T-helper 2 cell treated with Interferon-gamma antibody and Interleukin-4, amounts not matched to agents 5 μg/mL and 100 μg/mL, for 36 hours (primary cell): ENCODE measurements at regions not wholly inside any gene's neighbourhood (a gene's known extent, or its start where the extent isn't known, plus 50 kb on each side); places are given as distances from the start of the nearest gene placed in this dataset.
"Not testable (repeated sequence)": the region's sequence is repeated elsewhere in the genome, so short reads cannot be mapped to it uniquely, and the experiment has no call there.

ENCODE experiments used
- DNase-seq: peaks from one replicate; pipeline ENCODE4 v3.0.0; 2021; ENCODE audit warnings: low spot score
- H3K27ac Mint-ChIP-seq: one replicate; pipeline ENCODE4 v1.8.0; 2021; ENCODE audit warnings: mild to moderate bottlenecking, mixed read lengths
- H3K27me3 Mint-ChIP-seq: one replicate; pipeline ENCODE4 v1.8.0; 2021; ENCODE audit warnings: low read depth, mixed read lengths
- H3K36me3 Mint-ChIP-seq: one replicate; pipeline ENCODE4 v1.8.0; 2021; ENCODE audit warnings: low read depth, mixed read lengths
- H3K4me1 Mint-ChIP-seq: one replicate; pipeline ENCODE4 v1.8.0; 2021; ENCODE audit warnings: low read depth, mixed read lengths
- H3K4me3 Mint-ChIP-seq: one replicate; pipeline ENCODE4 v1.8.0; 2022; ENCODE audit warnings: mild to moderate bottlenecking, moderate library complexity, mixed read lengths
- H3K9me3 Mint-ChIP-seq: one replicate; pipeline ENCODE4 v1.8.0; 2021; ENCODE audit warnings: mixed read lengths

GRCh38 chr4:116217781-116218180 is 867.6 kb downstream of the TRAM1L1 start:
- Mint-ChIP-seq H3K9me3 (no peaks in the 10 kb centered on the region), H3K4me1 (no peaks in the 10 kb centered on the region), H3K27ac (no peak overlapping the region), H3K27me3 (no peaks in the 10 kb centered on the region), H3K4me3 (no peak overlapping the region), H3K36me3 (no peaks in the 10 kb centered on the region)
- DNase-seq = no peak

DNA sequence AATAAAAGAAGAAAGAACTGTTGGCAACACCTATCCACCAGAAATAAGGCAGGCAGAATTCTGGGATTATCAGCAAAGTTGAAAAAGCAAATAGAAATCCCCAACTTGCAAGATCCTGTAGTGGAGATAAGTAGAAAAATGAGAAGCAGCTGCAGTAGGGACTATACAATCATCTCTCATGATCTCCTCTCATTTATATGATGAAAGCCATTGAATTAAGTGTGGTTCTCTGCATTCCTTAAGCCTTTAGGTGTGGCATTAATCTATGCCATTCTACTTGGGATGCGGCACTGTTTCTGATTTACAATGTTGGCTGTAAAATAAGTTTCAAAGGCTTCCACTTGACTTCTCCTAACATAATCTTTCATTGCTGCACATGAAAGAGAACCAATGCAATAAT is 869.8 kb downstream of the TRAM1L1 start:
- no peak for DNase-seq
- no peak overlapping the region for H3K27ac Mint-ChIP-seq
- H3K9me3 Mint-ChIP-seq = no peaks in the 10 kb centered on the region
- no peaks in the 10 kb centered on the region for H3K4me1 Mint-ChIP-seq
- H3K27me3 Mint-ChIP-seq = no peaks in the 10 kb centered on the region
- H3K36me3 Mint-ChIP-seq = no peaks in the 10 kb centered on the region
- no peak overlapping the region for H3K4me3 Mint-ChIP-seq

GRCh38 chr4:116202524-116202923 is 882.9 kb downstream of the TRAM1L1 start:
- Mint-ChIP-seq H3K27me3 (no peaks in the 10 kb centered on the region), H3K9me3 (no peaks in the 10 kb centered on the region), H3K27ac (no peak overlapping the region), H3K4me3 (no peak overlapping the region), H3K4me1 (no peaks in the 10 kb centered on the region), H3K36me3 (no peaks in the 10 kb centered on the region)
- DNase-seq = no peak

GRCh38 chr4:116197317-116197809 is 888.0 kb downstream of the TRAM1L1 start:
- DNase-seq = no peak
- no peak overlapping the region for H3K27ac Mint-ChIP-seq
- H3K4me1 Mint-ChIP-seq = no peaks in the 10 kb centered on the region
- no peaks in the 10 kb centered on the region for H3K36me3 Mint-ChIP-seq
- H3K27me3 Mint-ChIP-seq = no peaks in the 10 kb centered on the region
- H3K9me3 Mint-ChIP-seq = no peaks in the 10 kb centered on the region
- no peak overlapping the region for H3K4me3 Mint-ChIP-seq

DNA sequence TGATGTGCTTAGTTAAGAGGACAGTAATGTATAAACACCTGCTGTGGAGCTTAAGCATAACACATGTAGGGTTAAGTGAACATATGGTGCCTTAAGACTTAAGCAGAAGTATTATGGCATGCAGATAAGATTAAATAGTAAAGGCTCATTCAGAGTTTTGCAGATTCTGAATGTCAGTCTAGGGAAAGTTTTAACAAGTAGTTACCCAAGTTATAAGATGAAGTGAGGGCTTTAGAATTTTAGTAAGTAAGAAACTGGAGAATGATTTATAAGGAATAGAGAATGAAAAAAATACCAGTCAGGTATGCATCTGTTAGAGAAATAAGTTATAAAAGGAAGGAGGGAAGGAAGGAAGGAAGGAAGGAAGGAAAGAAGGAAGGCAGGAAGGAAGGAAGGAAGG is 902.1 kb downstream of the TRAM1L1 start:
- H3K9me3 Mint-ChIP-seq = no peaks in the 10 kb centered on the region
- H3K4me1 Mint-ChIP-seq = no peaks in the 10 kb centered on the region
- H3K27ac Mint-ChIP-seq = no peak overlapping the region
- H3K4me3 Mint-ChIP-seq = no peak overlapping the region
- H3K27me3 Mint-ChIP-seq = no peaks in the 10 kb centered on the region
- no peak for DNase-seq
- no peaks in the 10 kb centered on the region for H3K36me3 Mint-ChIP-seq

- H3K4me1 Mint-ChIP-seq = no peaks in the 10 kb centered on the region
- H3K4me3 Mint-ChIP-seq = no peak overlapping the region
- H3K36me3 Mint-ChIP-seq = no peaks in the 10 kb centered on the region
- no peaks in the 10 kb centered on the region for H3K9me3 Mint-ChIP-seq
- DNase-seq = no peak
- no peaks in the 10 kb centered on the region for H3K27me3 Mint-ChIP-seq
- no peak overlapping the region for H3K27ac Mint-ChIP-seq
These were observed 905.2 kb downstream of the TRAM1L1 start for GRCh38 chr4:116180157-116180601.

- H3K27ac Mint-ChIP-seq, H3K4me1 Mint-ChIP-seq, DNase-seq, H3K9me3 Mint-ChIP-seq, H3K27me3 Mint-ChIP-seq, H3K36me3 Mint-ChIP-seq, H3K4me3 Mint-ChIP-seq: not testable (repeated sequence)
These were observed 934.0 kb downstream of the TRAM1L1 start for GRCh38 chr4:116151371-116151770.

GRCh38 chr4:116150152-116150551 is 935.2 kb downstream of the TRAM1L1 start:
- H3K9me3 Mint-ChIP-seq = no peaks in the 10 kb centered on the region
- no peak overlapping the region for H3K4me3 Mint-ChIP-seq
- no peaks in the 10 kb centered on the region for H3K36me3 Mint-ChIP-seq
- H3K27me3 Mint-ChIP-seq = no peaks in the 10 kb centered on the region
- DNase-seq = no peak
- no peaks in the 10 kb centered on the region for H3K4me1 Mint-ChIP-seq
- H3K27ac Mint-ChIP-seq = no peak overlapping the region

DNA sequence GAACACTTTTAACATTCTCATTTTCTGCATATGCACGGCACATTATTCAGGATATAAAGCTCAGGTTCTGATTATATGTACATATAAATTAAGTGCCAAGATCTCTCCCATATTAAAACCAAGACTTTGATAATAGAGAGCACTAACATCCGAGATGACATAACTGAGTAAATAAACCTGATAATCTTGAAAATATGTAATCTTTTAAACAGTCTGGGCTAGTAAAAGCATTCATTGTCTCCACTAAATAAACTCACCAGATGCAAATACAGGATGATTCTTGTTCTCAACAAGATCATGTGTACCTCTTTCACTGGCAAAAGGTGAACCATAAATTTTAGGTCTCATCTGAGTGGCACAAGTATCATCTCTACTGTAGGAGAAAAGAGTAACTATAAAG is 942.2 kb downstream of the TRAM1L1 start:
- no peaks in the 10 kb centered on the region for H3K36me3 Mint-ChIP-seq
- H3K4me3 Mint-ChIP-seq = no peak overlapping the region

DNA sequence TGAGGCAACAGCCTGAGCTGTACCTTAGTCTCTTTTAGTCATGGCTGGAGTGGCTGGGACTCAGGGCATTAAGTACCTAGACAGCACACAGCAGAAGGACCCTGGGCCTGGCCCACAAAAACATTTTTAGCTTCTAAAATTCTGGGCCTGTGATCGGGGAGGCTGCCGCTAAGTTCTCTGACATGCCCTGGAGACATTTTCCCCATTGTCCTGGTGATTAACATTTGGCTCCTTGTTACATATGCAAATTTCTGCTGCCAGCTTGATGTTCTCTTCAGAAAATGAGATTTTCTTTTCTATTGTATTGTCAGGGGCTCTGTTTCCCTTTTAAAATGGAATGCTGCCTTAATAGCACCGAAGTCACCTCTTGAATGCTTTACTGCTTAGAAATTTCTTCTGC is 952.4 kb downstream of the TRAM1L1 start:
- H3K9me3 Mint-ChIP-seq = peaks cover 4% of the 10 kb centered on the region
- no peak overlapping the region for H3K27ac Mint-ChIP-seq
- H3K4me1 Mint-ChIP-seq = no peaks in the 10 kb centered on the region
- H3K27me3 Mint-ChIP-seq = no peaks in the 10 kb centered on the region
- H3K4me3 Mint-ChIP-seq = no peak overlapping the region
- no peaks in the 10 kb centered on the region for H3K36me3 Mint-ChIP-seq
- DNase-seq = no peak

More for the DNA sequence above, 942.2 kb downstream of the TRAM1L1 start:
- Mint-ChIP-seq H3K4me1 (no peaks in the 10 kb centered on the region), H3K27ac (no peak overlapping the region), H3K9me3 (no peaks in the 10 kb centered on the region), H3K27me3 (no peaks in the 10 kb centered on the region)
- DNase-seq = no peak

GRCh38 chr4:116126794-116127193 is 958.6 kb downstream of the TRAM1L1 start:
- Mint-ChIP-seq H3K27ac (no peak overlapping the region), H3K4me3 (no peak overlapping the region), H3K4me1 (no peaks in the 10 kb centered on the region)

DNA sequence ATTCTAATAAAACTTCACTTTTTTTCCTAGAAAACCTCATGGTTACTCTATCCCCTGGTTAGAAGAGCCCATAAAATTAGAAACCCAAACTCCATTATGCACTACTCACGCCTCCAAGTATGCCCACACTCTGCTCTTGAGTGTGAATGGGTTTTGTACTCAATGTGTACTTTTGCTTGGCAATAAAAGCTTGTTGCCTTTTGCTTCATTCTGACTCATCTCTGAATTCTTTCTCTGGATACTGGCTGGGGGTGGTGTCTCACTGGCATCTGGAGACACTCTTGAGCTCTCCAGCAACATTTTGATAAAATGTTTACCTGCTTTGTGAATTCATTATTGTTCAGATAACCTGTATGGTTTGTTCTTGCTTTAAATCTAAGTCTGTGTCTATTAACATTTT is 963.3 kb downstream of the TRAM1L1 start:
- no peak overlapping the region for H3K27ac Mint-ChIP-seq
- H3K4me3 Mint-ChIP-seq = no peak overlapping the region
- H3K4me1 Mint-ChIP-seq = no peaks in the 10 kb centered on the region
- H3K36me3 Mint-ChIP-seq = no peaks in the 10 kb centered on the region
- H3K9me3 Mint-ChIP-seq = peaks cover 5% of the 10 kb centered on the region
- DNase-seq = no peak
- H3K27me3 Mint-ChIP-seq = no peaks in the 10 kb centered on the region

More at GRCh38 chr4:116126794-116127193, 958.6 kb downstream of the TRAM1L1 start:
- Mint-ChIP-seq H3K36me3 (no peaks in the 10 kb centered on the region), H3K27me3 (no peaks in the 10 kb centered on the region), H3K9me3 (peaks cover 10% of the 10 kb centered on the region)
- DNase-seq = no peak

GRCh38 chr4:116118221-116118620 is 967.2 kb downstream of the TRAM1L1 start:
- no peak overlapping the region for H3K4me3 Mint-ChIP-seq
- no peaks in the 10 kb centered on the region for H3K27me3 Mint-ChIP-seq
- no peak for DNase-seq
- no peaks in the 10 kb centered on the region for H3K9me3 Mint-ChIP-seq
- no peaks in the 10 kb centered on the region for H3K36me3 Mint-ChIP-seq
- no peaks in the 10 kb centered on the region for H3K4me1 Mint-ChIP-seq
- no peak overlapping the region for H3K27ac Mint-ChIP-seq

GRCh38 chr4:116112861-116113260 is 972.5 kb downstream of the TRAM1L1 start:
- H3K4me1 Mint-ChIP-seq, DNase-seq, H3K27me3 Mint-ChIP-seq, H3K9me3 Mint-ChIP-seq, H3K4me3 Mint-ChIP-seq, H3K27ac Mint-ChIP-seq, H3K36me3 Mint-ChIP-seq: not testable (repeated sequence)

DNA sequence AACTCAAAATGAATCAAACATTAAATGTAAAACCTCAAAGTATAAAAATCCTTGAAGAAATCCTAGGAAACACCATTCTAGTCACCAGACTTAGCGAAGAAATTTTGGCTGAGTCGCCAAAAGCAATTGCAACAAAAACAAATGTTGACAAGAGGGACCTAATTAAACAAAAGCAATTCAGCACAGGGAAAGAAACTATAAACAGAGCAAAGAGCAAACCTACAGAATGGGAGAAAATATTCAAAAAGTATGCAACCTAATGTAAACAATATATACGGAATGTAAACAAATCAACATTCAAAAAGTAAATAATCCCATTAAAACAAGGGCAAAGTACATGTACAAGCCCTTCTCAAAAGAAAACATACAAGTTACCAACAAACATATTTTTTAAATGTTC is 974.7 kb downstream of the TRAM1L1 start:
- Mint-ChIP-seq H3K9me3 (no peaks in the 10 kb centered on the region), H3K36me3 (no peaks in the 10 kb centered on the region), H3K4me1 (no peaks in the 10 kb centered on the region), H3K27me3 (no peaks in the 10 kb centered on the region), H3K27ac (no peak overlapping the region), H3K4me3 (no peak overlapping the region)
- DNase-seq = no peak
